HL-60 (cell line): ENCODE measurements at regions not wholly inside any gene's neighbourhood (a gene's known extent, or its start where the extent isn't known, plus 50 kb on each side); places are given as distances from the start of the nearest gene placed in this dataset.

Experiments
- GABPA ChIP-seq: IDR thresholded peaks from 2 replicates; pipeline ENCODE4 v1.6.1; 2012; ENCODE audit warnings: low read depth
- POLR2AphosphoS5 ChIP-seq: IDR thresholded peaks from 2 replicates; pipeline ENCODE4 v1.6.1; 2012; ENCODE audit warnings: low read depth
- SPI1 ChIP-seq: IDR thresholded peaks from 2 replicates; pipeline ENCODE4 v1.6.1; 2012; ENCODE audit warnings: low read depth, mild to moderate bottlenecking, borderline replicate concordance
- TF ChIP-seq, protein P1 (sequence below): IDR thresholded peaks from one replicate; pipeline ENCODE4 v1.5.1; 2011; ENCODE audit warnings: low read length, control low read depth, inconsistent platforms; ENCODE audit not compliant: insufficient read depth
- TF ChIP-seq, protein P2 (sequence below): IDR thresholded peaks from 2 replicates; pipeline ENCODE4 v1.6.1; 2012; ENCODE audit warnings: low read depth; ENCODE audit not compliant: insufficient replicate concordance

DNA sequence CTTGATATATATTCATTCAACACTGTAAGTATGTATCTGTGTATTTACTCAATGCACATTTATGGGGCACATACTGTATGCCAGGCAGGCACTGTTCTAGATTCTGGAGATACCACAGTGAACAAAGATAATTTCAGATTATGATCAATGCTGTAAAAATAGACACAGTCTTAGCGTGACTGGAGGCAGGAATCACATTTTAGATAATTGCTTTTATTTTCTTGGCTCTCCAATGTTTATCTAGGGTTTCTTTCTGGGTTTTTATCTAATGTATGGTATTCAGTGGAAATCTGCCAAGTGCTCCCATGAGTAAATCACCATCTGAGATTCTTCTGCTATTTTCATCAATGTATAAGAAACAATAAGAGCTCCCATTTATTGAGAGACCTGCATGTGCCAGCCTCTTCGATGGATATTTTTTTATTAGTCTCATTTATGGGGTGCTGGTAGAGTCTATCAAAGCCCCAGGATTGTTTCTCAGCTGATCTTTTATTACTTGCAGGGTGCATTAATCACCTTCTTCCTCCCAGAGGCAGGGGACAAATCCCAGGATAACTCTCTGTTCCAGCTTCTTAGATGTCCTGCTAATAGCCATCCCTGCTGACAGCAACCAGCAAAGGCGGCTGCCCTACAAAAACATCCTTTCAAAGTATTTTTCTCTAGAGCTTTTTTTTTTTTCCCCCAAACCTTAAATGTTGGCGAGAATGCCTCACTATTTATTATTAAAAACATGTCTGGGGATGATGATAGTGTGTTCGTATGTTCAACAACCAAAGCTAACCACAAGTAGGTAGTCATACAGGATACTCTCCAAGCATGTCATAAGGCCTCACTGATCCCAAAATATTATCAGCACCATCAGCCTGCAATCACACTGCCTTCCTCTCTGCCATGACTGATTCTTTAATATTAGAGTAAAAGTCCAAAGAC lies 331.0 kb upstream of the RASGRP1 start:
- TF ChIP-seq, protein P1, sequence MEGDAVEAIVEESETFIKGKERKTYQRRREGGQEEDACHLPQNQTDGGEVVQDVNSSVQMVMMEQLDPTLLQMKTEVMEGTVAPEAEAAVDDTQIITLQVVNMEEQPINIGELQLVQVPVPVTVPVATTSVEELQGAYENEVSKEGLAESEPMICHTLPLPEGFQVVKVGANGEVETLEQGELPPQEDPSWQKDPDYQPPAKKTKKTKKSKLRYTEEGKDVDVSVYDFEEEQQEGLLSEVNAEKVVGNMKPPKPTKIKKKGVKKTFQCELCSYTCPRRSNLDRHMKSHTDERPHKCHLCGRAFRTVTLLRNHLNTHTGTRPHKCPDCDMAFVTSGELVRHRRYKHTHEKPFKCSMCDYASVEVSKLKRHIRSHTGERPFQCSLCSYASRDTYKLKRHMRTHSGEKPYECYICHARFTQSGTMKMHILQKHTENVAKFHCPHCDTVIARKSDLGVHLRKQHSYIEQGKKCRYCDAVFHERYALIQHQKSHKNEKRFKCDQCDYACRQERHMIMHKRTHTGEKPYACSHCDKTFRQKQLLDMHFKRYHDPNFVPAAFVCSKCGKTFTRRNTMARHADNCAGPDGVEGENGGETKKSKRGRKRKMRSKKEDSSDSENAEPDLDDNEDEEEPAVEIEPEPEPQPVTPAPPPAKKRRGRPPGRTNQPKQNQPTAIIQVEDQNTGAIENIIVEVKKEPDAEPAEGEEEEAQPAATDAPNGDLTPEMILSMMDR: no peak
- TF ChIP-seq POLR2AphosphoS5 (no peak), GABPA (no peak), SPI1 (no peak)
- TF ChIP-seq, protein P2, sequence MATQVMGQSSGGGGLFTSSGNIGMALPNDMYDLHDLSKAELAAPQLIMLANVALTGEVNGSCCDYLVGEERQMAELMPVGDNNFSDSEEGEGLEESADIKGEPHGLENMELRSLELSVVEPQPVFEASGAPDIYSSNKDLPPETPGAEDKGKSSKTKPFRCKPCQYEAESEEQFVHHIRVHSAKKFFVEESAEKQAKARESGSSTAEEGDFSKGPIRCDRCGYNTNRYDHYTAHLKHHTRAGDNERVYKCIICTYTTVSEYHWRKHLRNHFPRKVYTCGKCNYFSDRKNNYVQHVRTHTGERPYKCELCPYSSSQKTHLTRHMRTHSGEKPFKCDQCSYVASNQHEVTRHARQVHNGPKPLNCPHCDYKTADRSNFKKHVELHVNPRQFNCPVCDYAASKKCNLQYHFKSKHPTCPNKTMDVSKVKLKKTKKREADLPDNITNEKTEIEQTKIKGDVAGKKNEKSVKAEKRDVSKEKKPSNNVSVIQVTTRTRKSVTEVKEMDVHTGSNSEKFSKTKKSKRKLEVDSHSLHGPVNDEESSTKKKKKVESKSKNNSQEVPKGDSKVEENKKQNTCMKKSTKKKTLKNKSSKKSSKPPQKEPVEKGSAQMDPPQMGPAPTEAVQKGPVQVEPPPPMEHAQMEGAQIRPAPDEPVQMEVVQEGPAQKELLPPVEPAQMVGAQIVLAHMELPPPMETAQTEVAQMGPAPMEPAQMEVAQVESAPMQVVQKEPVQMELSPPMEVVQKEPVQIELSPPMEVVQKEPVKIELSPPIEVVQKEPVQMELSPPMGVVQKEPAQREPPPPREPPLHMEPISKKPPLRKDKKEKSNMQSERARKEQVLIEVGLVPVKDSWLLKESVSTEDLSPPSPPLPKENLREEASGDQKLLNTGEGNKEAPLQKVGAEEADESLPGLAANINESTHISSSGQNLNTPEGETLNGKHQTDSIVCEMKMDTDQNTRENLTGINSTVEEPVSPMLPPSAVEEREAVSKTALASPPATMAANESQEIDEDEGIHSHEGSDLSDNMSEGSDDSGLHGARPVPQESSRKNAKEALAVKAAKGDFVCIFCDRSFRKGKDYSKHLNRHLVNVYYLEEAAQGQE: no peak
